ENCODE measurements at regions not wholly inside any gene's neighbourhood (a gene's known extent, or its start where the extent isn't known, plus 50 kb on each side); places are given as distances from the start of the nearest gene placed in this dataset.

DNA sequence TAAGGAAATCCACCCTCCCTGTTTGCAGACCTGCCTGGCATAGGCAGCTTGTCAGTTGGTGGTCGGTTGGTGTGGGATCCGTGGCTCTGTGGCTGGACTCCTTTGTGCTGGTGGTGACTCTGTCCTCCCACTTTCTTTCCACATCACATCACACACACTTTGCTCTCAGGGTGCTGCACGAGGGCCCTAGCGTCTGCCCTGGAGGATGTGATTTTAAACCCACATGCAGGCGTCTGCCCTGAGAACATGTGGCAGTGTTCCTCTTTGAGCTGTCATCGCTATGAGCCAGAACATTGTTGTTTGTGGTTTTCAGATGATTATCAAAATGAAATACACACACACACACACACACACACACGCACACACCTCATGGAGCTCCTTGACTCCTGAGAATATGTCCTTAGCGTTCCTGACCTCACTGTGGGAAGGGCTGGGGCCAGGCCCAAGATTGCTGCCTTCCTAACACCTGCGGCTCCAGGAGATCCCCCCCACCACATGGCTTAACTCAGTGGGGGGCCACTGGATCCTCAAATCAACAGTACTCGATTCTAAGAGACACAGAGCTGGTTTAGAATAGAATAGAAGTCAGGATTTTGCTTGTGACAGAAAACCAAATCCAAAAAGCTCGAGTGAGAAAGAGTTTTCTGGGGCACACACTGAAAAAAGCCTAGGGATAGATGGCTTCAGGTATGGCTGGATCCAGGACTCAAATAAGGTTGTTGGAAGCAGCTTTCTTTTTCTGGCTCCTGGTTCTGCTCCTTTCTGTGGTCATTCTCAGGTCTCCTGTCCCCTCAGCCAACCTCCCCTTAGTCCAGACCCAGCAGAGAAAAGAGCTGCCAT is 54.8 kb downstream of the RTP5 start:
- no peak for DNase-seq

DNA sequence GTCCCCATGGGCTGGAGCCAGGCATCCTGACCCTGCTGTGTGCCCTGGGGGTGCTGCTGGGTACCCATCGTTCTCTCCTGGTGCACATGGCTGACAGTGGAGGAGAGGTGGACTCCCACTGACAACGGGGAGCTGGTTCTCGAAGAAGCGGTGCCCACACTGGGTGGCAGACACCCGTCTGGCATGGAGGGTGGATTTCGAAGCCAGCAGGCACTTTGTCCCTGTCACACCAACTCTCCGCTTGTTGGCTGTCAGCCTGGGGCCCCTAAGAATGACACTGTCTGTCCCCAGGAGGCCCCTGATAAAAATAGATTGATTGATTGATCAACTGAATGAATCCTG is 55.4 kb downstream of the RTP5 start:
- no peak for DNase-seq

DNA sequence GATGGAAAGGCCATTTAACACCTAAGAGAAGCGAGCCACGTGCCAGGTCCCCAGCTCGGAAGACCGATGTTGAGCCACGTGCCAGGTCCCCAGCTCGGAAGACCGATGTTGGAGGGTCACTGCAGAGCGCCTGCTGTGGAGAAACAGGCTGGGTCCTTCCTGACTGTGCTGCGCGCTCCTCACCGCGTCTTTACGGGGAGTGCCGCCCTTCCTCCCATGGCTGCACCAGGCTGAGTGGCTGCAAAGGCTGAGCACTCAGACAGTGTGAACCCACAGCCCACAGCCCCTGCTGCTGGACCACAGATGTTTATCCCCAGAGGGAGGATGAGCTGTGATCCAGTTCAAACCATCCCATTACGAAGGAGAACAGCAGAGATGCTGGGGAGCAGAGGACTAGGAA is 55.7 kb downstream of the RTP5 start:
- DNase-seq: no peak

DNA sequence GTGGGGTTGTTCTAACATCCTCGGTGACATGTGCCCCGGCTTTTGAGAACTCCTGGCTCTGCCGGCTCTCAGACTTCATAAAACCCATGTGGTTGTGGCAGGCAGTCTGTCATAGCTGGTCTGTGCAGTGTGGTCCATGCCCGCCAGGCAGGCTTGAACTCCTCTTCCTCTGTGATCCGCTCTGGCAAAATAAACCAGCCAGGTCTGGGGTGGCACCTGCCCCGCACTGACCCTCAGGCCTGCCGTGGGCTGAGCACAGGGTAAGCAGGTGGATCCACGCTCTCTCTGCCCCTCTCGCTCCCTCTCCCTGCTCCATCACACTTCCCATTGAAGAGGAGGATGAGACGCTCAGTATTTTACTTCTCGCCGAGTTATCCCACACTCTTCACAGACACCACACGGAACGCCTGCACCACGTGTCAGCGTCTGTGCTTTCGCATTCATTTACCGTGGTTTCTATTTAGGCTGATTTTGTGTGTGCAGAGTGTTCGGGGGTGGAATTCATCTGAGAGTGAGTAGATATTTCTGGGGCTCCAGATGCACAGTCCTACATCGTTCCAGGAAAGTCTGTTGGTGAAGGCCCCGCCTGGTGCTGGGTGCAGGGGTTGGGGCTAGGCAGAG is 56.4 kb downstream of the RTP5 start:
- no peak for DNase-seq

DNA sequence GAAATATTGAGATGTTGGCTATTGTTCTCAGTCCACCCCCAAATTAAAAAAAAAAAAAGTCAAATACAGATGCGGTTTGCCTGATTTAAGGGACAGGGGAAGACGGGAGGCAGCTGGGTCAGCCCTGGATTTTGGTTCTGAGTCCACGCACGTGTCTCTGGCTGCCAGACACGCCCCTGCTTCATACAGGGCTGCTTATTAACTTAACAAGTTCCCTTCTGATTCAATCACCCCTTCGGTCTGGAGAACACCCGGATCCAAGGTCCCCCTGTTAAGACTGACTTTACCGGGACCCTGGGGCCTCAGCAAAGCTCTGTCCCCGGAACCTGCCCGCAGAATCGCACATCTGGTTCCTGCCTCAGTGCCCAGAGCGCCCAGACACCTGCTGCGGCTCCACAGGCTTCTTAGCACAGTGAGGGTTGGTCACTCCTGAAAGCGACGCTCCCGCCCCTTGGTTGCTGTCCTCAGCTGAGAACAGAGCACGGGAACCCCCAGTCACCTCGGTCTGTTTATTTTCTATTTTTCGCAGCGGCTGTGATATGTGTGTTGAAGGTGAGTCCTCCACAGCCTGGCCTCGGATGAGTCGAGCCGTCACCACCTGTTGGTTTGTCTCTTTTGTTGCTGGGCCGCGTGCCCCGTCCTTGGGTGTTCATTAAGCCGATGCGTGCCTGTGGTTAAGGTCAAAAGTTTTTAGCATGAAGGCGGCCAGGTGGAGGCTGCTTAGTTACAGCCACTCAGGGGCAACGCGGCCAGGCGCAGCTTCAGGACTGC is 57.2 kb downstream of the RTP5 start:
- no peak for DNase-seq

DNA sequence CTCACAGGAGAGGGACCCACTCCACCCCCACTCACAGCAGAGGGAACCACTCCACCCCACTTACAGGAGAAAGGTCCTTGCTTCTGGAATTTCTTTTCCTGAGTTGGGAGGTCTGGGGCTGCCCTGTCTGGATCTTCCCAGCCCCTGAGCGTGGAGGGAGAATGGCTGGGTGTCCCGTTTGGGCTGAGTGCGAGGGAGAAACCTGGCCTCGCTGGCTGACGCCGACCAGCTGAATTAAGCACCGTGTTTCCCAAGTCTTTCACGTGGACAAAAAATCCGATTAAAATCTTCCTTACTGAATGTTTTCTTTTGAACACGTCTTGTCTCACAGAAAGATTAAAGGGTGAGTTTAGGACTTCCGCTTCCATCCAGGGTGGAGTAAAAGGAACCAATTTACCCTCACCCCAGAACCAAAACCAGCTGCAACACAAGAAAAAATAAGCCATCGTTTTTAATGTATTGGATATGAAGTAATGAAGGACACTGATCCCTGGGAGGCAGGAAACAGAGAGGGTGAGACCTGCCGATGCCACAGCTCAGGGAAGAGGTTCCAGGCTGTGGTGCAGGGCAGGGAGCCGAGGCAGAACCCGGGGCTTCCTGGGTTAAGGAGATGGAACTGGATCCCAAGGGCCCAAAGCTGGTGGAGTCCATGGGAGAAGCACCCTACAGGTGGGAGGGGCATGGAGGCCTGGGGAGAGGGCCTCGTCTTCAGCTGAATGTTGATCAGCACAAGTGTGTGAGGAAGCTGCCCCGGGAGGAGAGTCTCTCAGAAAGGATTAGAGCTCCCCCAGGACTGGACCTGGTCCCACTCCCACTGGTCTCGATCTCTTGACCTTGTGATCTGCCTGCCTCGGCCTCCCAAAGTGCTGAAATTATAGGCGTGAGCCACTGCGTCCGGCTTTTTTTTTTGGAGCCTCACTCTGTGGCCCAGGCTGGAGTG is 60.3 kb downstream of the RTP5 start:
- no peak for DNase-seq

DNA sequence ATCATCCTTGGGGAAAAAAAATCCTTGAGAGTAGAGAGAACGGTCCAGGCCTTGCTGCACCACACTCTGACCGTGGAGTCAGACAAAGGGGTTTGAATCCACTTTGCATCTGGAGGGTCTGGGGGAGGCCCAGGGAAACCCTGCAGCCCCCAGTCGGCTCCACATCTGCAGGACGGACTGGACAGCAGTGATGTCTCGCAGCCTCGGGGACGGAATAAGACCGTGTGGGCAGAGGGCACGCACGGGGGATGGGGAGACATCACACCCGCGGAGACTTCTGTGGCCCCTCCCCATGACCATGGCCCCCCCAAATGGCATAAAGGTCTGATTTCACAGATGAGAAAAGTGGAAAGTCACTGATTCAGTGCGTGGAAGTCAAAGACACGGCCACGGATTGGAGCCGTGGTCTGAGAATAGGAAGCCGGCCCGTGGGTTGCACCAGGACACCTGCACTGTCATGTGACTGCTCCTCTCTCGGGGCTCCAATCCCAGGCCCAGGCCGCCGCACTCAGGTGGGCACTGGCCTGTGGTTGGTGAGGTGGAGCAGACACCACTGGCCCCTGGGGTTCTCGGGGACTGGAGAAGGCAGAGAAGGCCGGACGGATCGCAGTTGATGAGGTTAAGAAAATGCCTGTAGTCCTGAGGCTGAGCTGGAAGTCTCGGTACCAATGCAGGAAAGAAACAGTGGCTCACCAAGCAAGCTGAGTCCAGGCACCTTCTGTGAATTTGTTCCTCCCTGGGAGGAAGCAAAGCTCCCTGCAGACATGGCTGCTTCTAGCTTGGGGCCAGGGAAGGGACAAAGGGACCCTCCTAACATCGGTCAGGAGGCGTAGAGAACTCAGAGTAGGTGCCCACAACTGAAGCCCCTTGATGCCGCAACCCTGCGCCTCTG is 61.8 kb downstream of the RTP5 start:
- DNase-seq: no peak

DNA sequence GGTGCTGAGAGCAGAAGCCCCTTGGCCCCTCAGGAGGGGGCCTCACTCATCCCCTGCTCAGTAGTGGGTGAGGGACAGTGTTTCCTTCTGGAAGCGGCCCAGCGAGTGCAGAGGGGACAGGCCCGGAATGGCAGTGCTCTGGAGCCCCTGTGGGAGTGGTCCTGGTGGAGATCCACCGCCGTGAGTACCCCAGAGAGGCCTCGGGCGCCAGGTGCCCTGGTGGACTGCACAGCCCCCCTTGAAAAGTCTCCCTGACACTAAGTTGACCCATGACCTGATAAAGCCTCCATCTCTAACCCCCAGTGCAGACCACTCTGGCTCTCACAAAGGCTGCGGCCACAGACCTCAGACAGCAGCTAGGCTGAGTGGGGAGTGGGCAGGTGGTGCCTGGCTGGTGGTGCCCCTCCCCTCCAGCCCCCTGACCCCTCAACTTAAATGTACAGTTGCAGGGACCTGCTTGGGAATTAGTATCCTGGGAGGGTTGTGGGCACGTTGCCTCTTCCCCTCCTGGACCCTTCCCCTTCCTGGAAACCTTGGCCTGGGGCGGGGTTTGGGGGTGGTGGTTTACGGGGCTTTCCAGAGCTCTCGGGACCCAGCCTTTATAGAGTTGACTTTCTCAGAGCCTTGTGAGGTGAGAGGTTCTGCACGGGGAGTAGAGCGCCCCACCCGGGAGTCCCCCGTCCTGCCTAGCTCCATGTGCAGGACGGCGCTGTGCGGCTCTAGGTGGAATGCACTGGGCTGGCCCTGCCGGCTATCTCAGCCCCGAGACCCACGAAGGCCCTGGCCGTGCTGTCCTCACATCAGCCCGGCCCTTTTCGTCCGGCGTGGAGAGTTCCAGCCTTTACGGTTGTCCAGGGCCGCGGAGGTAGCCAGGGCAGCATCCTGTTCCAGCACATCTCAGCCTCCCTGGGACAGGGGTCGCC is 62.7 kb downstream of the RTP5 start:
- DNase-seq: no peak

DNA sequence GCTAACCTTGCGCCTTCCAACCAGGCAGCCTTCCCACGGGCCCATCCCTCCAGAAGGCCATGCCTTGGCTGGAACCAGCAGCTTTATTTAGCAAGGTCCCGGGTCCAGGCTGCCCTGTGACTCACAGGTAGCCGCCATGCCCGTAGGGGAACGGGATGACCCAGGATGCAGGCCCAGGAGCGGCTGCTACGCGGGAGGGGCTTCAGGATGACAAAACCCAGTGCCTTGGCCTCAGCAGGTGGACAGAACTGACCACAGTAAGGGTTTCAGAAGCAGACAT is 63.3 kb downstream of the RTP5 start:
- DNase-seq: no peak

DNA sequence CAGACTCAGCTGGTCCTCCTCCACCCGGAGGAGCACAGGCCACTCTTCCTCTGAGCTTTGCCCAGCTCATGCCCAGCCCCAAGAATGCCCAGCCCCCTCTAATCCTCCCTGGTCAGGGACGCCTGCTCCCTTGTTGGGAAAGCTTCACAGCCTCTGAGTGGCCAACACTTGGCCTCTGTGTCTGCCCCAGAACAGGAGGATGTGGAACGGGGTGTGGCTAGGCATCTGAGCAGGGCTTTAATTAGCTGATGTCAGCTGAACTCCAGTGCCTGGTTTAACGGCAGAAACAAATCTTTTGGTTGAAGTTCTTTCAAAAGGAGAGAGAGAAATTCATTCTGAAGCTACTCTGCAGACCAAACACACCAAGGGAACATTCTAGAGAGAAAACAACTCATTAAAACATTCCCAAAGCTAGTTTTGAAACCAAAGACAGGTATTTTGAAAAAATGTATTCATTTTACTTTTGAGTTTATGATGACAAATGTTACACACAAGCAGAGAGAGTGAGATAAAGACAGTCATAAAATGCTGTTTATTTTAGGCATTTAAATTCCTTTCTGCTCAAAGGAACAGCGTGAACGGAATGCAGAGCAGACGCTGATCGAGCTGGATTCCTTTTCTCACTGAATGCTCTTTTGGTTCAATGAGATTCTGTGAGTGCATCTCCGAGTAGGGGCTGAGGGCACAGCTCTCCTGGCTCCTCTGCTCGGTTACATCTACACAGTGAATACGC is 63.8 kb downstream of the RTP5 start:
- DNase-seq: peak in 1 of 5 donors; percentile 40

DNA sequence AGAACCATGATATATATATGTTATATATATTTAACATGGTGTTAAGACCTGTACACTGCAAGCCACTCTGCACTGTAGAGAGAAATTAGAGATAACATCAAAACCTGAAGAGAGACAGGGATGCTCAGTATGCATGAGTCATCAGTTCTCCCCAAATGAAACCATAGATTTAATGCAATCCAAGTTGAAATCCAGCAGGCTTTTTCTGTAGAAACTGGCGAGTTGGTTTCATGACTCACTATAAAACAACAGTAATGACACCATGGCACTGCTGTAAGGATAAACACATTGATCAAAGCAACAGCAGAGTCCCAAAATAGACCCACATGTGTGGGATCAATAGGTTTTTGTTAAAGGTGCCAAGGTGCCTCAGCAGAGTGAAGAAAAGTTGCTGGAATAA is 65.8 kb downstream of the RTP5 start:
- DNase-seq: no peak

DNA sequence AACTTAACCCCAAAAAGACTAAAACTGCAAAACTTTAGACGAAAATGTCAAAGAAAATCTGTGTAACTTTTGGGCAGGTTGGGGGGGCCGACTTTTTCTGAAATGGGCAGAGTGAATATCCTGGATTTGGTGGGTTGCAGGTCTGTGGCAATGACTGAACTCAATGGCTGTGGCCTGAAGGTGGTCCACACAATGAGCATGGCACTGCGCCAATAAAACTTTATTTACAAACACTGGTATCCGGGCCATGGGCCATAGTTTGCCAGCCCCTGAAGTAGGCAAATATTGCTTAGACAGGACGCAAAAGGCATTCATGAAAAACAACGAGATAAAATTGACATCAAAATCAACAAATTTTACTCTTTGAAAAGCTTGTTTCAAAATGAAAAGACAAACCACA is 66.2 kb downstream of the RTP5 start:
- DNase-seq: no peak

DNA sequence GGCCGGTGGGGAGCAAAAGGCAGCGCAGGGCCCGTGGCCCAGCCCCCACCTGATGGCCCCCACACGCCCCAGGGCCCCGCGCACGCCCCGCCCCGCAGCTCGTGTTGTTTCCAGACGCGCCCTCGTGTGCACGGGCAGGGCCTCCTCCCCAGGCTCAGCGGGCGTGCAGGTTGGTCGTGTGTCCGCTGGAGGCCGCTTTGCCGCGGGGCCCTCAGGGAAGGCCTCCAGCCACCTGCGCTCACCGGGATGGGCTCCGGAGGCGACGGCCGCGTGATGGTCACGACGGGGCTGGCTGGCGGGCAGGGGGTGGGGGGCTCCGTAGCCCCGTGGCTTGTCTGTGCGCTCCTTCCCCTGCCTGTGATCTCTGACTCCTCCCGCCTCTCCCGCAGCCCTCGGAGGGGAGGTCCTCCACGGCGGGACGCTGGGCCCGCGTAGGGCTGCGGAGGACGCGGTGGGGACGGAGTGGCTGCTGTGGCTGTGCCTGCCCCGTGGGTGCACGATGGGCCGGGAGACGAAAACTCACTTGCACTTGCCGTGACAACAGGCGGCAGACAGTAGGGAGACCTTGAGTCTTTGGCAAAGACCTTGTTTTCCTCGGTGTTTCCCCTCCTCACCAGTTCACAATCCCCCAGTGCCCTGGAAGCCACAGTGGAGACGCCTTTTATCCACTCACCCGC is 67.1 kb downstream of the RTP5 start:
- no peak for DNase-seq

DNA sequence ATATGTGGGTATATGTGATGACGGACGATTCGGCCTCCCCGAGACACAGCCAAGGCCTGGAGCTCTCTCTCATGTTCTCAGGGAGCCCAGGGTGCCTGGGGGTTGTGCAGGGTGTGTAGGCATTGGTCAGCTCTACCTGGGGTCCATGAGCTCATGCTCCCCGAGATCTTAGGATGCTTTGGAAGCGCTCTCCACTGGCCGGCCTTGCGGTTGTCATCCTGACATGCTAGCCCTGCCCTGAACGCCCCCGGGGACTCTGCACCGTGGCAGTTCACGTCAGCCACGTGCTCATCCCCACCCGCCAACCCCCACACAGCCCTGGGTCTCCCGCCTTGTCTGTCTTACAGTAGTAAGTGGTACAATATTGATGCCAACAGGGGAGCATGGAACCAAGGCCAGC is 67.8 kb downstream of the RTP5 start:
- DNase-seq: no peak

DNA sequence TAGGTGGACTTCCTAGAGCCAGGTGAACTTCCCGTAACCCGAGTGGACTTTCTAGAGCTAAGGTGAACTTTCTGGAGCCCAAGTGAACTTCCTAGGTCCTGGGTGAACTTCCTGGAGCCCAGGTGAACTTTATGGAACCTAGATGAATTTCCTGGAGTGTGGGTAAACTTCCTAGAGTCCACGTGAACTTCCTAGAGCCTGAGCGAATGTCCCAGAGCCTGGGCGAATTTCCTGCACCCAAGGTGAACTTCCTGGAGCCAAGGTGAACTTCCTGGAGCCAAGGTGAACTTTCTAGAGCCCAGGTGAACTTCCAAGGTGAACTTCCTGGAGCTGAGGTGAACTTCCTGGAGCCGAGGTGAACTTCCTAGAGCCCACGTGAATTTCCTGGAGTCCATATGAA is 70.0 kb downstream of the RTP5 start:
- no peak for DNase-seq

DNA sequence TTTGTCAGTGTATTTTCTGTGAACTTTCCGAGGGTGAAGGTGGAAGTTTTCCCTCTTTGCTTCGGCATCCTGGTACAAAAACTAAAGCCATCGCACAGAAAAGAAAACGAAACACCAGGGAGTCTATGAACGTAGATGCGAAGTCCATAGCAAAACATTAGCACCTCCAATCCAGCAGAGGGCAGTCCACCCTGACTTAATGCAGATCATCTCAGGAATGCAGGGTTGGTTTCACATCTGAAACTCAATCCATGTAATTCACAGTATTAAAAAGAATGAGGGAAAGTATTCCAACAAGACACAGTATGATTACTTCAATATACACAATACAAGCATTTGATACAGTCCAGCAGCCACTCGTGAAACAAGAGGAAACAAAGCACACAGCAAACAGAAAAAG is 70.8 kb downstream of the RTP5 start:
- DNase-seq: no peak

DNA sequence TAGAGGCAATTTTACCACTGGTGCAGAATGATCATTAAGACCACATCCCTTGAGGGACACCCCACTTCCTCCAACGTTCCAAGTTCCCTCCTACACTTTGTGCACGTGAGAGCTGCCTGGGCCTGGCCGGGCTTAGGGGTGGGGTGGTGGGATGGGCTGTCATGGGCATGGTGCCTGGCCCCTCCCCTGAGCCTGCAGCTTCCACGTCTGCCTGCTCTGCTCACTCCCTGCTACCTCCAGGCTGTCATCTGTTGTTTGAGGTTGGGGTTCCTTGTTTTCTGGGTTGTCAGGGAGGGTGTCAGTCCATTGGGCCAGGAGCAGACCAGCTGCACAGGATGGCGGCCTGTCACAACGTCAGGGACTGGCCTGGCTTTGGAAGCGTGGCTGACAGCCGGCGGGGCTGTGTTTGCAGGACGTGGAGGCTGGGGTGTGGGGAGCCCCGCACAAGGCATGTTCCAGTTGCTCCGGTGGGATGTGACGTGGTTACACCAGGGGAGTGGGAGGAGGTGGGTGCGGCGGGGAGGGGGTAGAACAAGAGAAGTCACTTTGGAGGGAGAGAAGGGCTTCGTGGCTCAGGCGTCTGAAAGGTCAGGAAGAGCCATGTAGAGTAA is 72.3 kb downstream of the RTP5 start:
- DNase-seq: no peak

DNA sequence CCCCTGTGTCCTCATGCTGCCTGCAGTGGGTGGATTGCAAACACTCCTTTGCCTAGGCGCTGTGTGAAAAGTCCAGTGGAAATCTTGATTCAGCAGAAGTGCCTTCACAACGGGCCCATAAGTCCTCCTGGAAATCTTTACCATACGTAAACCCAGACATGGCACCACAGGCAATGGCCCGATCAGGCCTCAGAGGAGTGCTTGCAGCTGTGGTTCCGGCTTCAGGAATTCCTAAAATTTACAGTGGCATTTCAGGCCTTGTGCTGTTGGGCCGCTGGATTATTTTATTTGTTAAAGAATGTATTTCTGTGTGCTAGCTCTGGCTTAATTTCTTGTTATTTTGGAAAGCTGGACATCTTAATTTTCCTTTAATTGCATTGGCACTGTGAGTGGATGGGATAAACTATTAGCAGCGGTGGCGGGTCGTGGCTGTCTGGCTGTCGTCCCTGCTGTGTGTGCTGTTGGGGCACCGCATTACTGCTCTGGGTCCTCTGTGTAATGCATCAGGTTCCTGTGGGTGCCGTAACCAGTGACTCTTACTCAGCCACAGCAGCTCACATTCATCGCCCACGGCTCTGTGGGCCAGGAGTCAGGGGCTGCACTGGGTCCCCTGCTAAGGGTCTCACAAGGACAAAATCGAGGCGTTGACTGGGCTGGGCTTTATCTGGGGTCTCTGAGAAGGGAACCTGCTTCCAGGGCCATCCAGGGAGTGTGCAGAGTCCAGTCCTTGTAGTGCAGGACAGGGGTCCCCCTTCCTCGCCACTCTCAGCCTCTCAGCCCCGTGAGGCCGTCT is 73.1 kb downstream of the RTP5 start:
- DNase-seq: no peak

Measured in T-helper 1 cell (primary cell).